Kidney (tissue), 13 donors: ENCODE measurements at regions not wholly inside any gene's neighbourhood (a gene's known extent, or its start where the extent isn't known, plus 50 kb on each side); places are given as distances from the start of the nearest gene placed in this dataset.

Experiments
- DNase-seq, 5 donors: peaks; one replicate each; pipeline ENCODE4 v3.0.0-alpha.2; 2013 to 2020
- FAIRE-seq: peaks from 2 replicates; lab custom pipeline; 2012; peaks lifted over from hg19 to GRCh38; lab: Jason Lieb, UNC
- H3K27ac ChIP-seq, 2 donors: one replicate each; pipeline ENCODE4 v1.7.0; 2013; ENCODE audit warnings: low read depth in 2 of 2, low read length in 2 of 2, inconsistent platforms in 1 of 2
- H3K27me3 ChIP-seq: one replicate; pipeline ENCODE4 v1.7.1; 2013; ENCODE audit warnings: low read length, inconsistent platforms; ENCODE audit not compliant: control insufficient read depth, insufficient read depth
- H3K36me3 ChIP-seq, 3 donors: one replicate each; pipeline versions ENCODE4 v1.7.0 to v1.7.1; 2013; ENCODE audit warnings: low read length in 3 of 3, control low read depth in 1 of 3, inconsistent platforms in 1 of 3; ENCODE audit not compliant: insufficient read depth in 3 of 3, control insufficient read depth in 2 of 3
- H3K4me1 ChIP-seq, 3 donors: one replicate each; pipeline versions ENCODE4 v1.7.0 to v1.7.1; 2013; ENCODE audit warnings: low read length in 3 of 3, inconsistent platforms in 1 of 3, low read depth in 1 of 3; ENCODE audit not compliant: control insufficient read depth in 2 of 3, insufficient read depth in 2 of 3
- H3K4me3 ChIP-seq, 3 donors: one replicate each; pipeline versions ENCODE4 v1.7.0 to v1.8.1; 2013; ENCODE audit warnings: low read length in 3 of 3, control low read depth in 1 of 3, inconsistent platforms in 1 of 3
- H3K9ac ChIP-seq, 3 donors: one replicate each; pipeline versions ENCODE4 v1.7.0 to v1.7.1; 2013; ENCODE audit warnings: low read length in 3 of 3, control low read depth in 1 of 3, inconsistent platforms in 1 of 3
- H3K9me3 ChIP-seq, 3 donors: one replicate each; pipeline versions ENCODE4 v1.7.0 to v1.7.1; 2013; ENCODE audit warnings: low read length in 3 of 3, control low read depth in 1 of 3, inconsistent platforms in 1 of 3; ENCODE audit not compliant: control insufficient read depth in 2 of 3, insufficient read depth in 1 of 3
- CTCF ChIP-seq: IDR thresholded peaks from 3 replicates; pipeline ENCODE4 v1.5.1; 2012; ENCODE audit warnings: mild to moderate bottlenecking, moderate library complexity, borderline replicate concordance; ENCODE audit not compliant: insufficient read depth; ENCODE audit errors: extremely low read depth
- intact Hi-C: fragments of 100-400 bp; cut with DNase I; formaldehyde crosslinking; loops from one replicate; pipeline ENCODE4 v1.11.1; 2022
- donor health status: control.
- donor health status: control.
- donor health status: control.
- donor health status: control.
- donor health status: control.
- donor health status: DM: yes; HTN: yes; CAD: no.
- donor health status: Normal renal cell carcinoma (clear cell type).

GRCh38 chr18:76564117-76564516, 69.1 kb upstream of the ZNF516 start:
- TF ChIP-seq CTCF = no peak
- Histone ChIP-seq H3K27ac (peak overlapping the region in 1 of 2 donors; percentile 35), H3K4me1 (peaks cover 0 to 10% (median 10%) of the 10 kb centered on the region in 3 donors), H3K27me3 (no peaks in the 10 kb centered on the region), H3K4me3 (no peak overlapping the region), H3K9me3 (no peaks in the 10 kb centered on the region), H3K36me3 (no peaks in the 10 kb centered on the region), H3K9ac (no peak overlapping the region)
- intact Hi-C loops = no loop called here
- FAIRE-seq (no peak), DNase-seq (no peak)

- DNase-seq = no peak
- Histone ChIP-seq H3K27me3 (no peaks in the 10 kb centered on the region), H3K9me3 (no peaks in the 10 kb centered on the region), H3K9ac (no peak overlapping the region), H3K4me1 (peaks cover 0 to 13% (median 10%) of the 10 kb centered on the region in 3 donors), H3K27ac (no peak overlapping the region), H3K4me3 (no peak overlapping the region), H3K36me3 (no peaks in the 10 kb centered on the region)
- intact Hi-C loops = no loop called here
- FAIRE-seq = no peak
- no peak for TF ChIP-seq CTCF
Observed at GRCh38 chr18:76562286-76563122, 67.5 kb upstream of the ZNF516 start.

GRCh38 chr18:76558881-76559667, 64.0 kb upstream of the ZNF516 start:
- H3K27ac ChIP-seq = no peak overlapping the region
- no peak for FAIRE-seq

More at GRCh38 chr18:76558881-76559667, 64.0 kb upstream of the ZNF516 start:
- intact Hi-C loops = no loop called here
- Histone ChIP-seq H3K9me3 (no peaks in the 10 kb centered on the region), H3K36me3 (no peaks in the 10 kb centered on the region), H3K9ac (no peak overlapping the region), H3K4me1 (peaks cover 0 to 3% (median 0%) of the 10 kb centered on the region in 3 donors), H3K27me3 (no peaks in the 10 kb centered on the region), H3K4me3 (no peak overlapping the region)
- TF ChIP-seq CTCF = no peak
- no peak for DNase-seq
